Stromal cell of bone marrow (primary cell): ENCODE measurements at regions not wholly inside any gene's neighbourhood (a gene's known extent, or its start where the extent isn't known, plus 50 kb on each side); places are given as distances from the start of the nearest gene placed in this dataset.
A peak's percentile ranks its signal among the peaks of the same experiment; 100 is the strongest.

Experiments used
- DNase-seq: peaks from one replicate; pipeline ENCODE4 v3.0.0-alpha.2; 2012; ENCODE audit warnings: low read depth

GRCh38 chr7:106808967-106809635 is 56.0 kb upstream of the PIK3CG start:
- no peak for DNase-seq

DNA sequence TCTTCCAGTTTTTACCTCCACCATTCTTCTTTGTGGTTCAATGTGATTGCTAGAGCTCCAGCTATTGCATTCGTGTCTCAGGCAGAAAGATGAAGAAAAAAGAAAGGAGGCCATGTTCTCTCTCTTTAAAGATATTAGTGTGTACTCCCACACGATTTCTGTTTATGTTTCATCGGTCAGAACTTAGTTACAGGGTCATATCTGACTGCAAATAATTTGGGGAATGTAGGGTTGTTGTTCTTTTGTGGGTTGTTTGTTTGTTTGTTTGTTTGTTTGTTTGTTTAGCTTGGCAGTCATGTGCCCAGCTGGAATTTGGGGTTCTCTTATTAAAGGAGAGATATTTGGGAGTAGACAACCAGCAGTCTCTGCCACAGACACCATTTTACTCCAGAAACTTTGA is 53.6 kb upstream of the PIK3CG start:
- no peak for DNase-seq

DNA sequence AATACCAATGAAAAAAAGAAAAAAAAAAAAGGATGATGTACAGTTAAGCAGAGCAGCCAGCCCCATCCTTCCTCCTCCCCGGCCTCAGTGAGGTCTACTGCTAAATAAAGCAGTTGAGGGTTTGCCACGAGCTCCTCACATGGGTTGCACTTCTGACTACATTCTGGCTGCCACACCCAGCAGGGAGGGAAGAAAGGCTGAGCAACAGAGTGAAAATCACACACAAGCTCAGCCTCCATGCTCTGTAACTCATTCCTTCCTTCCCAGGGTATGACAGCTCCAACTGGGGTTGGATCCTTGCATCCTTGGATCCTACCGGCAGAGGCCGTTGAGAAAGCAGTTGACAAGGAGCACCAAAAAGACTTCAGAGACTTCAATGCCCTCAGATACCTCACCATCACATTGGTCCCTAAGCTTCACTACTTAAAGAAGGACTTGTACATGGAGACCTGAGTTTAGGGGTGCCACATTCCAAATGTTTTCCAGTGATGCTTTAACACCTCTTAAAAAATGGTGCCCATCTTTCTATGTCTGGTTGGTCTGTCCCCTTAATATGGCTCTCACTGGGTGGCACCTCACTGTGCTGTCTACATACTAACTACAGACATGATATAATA is 52.9 kb upstream of the PIK3CG start:
- peak; percentile 36 for DNase-seq

DNA sequence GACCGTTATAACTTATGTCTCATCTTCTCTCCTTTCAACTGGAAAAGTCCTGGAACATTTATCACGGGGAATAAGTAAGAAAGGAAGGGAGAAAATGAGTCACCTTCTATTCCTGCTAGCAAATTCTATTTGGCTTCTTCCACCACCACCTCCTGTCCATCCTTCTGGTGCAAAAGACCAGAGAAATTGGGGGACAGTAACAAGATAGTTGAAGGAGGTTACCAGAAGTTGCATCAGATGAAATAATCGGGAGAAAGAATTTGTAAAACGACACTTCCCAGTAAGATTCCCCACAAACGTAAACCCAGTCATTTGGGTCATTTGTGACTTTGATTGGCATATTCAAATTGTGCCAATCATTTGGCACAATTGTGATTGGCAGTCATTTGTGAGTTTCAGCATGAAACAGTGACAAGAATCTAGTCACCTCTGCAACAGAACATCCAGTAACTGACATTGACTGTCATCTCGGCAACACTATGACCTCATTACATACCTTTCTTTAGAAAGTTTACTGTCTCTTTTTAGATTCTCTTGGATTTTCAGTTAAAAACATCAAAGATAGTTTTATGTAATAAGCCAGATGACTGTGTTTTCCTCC is 51.3 kb upstream of the PIK3CG start:
- peak; percentile 29 for DNase-seq

GRCh38 chr7:106814887-106815286 is 50.2 kb upstream of the PIK3CG start:
- DNase-seq = no peak
